ENCODE measurements at regions not wholly inside any gene's neighbourhood (a gene's known extent, or its start where the extent isn't known, plus 50 kb on each side); places are given as distances from the start of the nearest gene placed in this dataset.

DNA sequence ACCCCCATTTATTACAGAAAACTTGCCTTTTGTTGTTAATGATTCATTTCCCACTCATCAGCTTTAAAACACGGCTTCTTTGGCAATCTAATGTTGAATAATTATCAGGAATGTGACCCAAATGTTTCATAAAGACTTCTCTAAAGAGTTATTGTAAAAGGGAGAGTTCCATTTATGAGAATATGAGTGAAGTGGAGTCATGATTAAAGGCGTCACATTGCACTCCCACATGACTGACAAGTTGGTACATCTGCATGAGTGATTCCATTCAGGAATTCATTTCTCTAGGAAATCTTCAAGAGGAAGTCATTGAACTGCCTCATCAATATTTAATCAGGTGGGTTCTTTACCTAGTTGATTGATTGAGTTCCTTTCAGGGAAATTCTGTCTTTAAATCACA lies 184.8 kb downstream of the LNPK start:
- H3K9ac ChIP-seq (replicated peaks; ENCODE audit: extremely low read depth, insufficient read depth, low read length), result no peak overlapping the region
- no peaks in the 10 kb centered on the region for H4K20me1 ChIP-seq (replicated peaks; ENCODE audit: control insufficient read depth, extremely low read depth, insufficient read depth, low read length)
- H3K9me1 ChIP-seq (replicated peaks; ENCODE audit: control insufficient read depth, extremely low read depth, insufficient read depth, low read length), result no peaks in the 10 kb centered on the region
- POLR2A ChIA-PET, result no interaction called here
- no peak overlapping the region for H2AFZ ChIP-seq (ENCODE audit: low read depth, low read length)
- no peaks in the 10 kb centered on the region for H3K27me3 ChIP-seq (ENCODE audit: control insufficient read depth in 2 of 2, insufficient read depth in 2 of 2, low read length in 2 of 2)
- dilution Hi-C loops (cut with MboI; ENCODE audit: extremely low pct_ligation_motif_present, low sequenced_read_pairs) (no loop called here), intact Hi-C loops (cut with micrococcal nuclease) (no loop called here)
- no peak overlapping the region for H3K4me2 ChIP-seq (ENCODE audit: insufficient read depth, low read length)
- no peaks in the 10 kb centered on the region for H3K9me3 ChIP-seq (replicated peaks; ENCODE audit: control insufficient read depth, insufficient read depth, low read length)
- DNase-seq (ENCODE audit: low read depth, low spot score) (no peak), FAIRE-seq (no peak)
- no TSS peak for BruUV-seq (replicated peaks)
- no peaks in the 10 kb centered on the region for H3K4me1 ChIP-seq (ENCODE audit: control insufficient read depth, extremely low read depth, insufficient read depth, low read length)
- H3K36me3 ChIP-seq (ENCODE audit: control insufficient read depth in 2 of 2, extremely low read depth in 1 of 2, insufficient read depth in 2 of 2, low read length in 2 of 2), result no peaks in the 10 kb centered on the region
- H3K79me2 ChIP-seq (ENCODE audit: control insufficient read depth, insufficient read depth, low read length), result no peaks in the 10 kb centered on the region
- CTCF ChIA-PET, result no interaction called here
- no peak overlapping the region for H3K4me3 ChIP-seq (replicated peaks in 1 of 3; ENCODE audit: insufficient read depth in 1 of 3, low read depth in 1 of 3, low read length in 3 of 3)
- no peak overlapping the region for H3K27ac ChIP-seq (ENCODE audit: insufficient read depth, low read depth, low read length)
- TF ChIP-seq POLR2AphosphoS5 (IDR thresholded peaks at IDR 0.05; ENCODE audit: insufficient read depth, low read depth, low read length), result no peak
- TF ChIP-seq JUN (IDR thresholded peaks at IDR 0.05; ENCODE audit: borderline replicate concordance, insufficient read depth, insufficient read length, low read depth), result no peak
- no peak for TF ChIP-seq MYC (IDR thresholded peaks at IDR 0.05; ENCODE audit: low read depth, low read length)
- TF ChIP-seq, protein P1, sequence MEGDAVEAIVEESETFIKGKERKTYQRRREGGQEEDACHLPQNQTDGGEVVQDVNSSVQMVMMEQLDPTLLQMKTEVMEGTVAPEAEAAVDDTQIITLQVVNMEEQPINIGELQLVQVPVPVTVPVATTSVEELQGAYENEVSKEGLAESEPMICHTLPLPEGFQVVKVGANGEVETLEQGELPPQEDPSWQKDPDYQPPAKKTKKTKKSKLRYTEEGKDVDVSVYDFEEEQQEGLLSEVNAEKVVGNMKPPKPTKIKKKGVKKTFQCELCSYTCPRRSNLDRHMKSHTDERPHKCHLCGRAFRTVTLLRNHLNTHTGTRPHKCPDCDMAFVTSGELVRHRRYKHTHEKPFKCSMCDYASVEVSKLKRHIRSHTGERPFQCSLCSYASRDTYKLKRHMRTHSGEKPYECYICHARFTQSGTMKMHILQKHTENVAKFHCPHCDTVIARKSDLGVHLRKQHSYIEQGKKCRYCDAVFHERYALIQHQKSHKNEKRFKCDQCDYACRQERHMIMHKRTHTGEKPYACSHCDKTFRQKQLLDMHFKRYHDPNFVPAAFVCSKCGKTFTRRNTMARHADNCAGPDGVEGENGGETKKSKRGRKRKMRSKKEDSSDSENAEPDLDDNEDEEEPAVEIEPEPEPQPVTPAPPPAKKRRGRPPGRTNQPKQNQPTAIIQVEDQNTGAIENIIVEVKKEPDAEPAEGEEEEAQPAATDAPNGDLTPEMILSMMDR (IDR thresholded peaks at IDR 0.05; ENCODE audit: extremely low read depth in 1 of 2, insufficient read depth in 1 of 2, low read depth in 1 of 2, low read length in 2 of 2), result no peak
- no peak for TF ChIP-seq EZH2 (IDR thresholded peaks at IDR 0.05; ENCODE audit: borderline replicate concordance, low read depth, low read length, severe bottlenecking)
- no peak for TF ChIP-seq FOS (IDR thresholded peaks at IDR 0.05; ENCODE audit: borderline replicate concordance, insufficient read depth, low read length)
- no peak for TF ChIP-seq GATA2 (IDR thresholded peaks at IDR 0.05; ENCODE audit: insufficient read depth, insufficient read length, low read depth, low read length)
- TF ChIP-seq POLR2A (IDR thresholded peaks at IDR 0.05; ENCODE audit: low read depth, low read length), result no peak
- TF ChIP-seq, protein P2, sequence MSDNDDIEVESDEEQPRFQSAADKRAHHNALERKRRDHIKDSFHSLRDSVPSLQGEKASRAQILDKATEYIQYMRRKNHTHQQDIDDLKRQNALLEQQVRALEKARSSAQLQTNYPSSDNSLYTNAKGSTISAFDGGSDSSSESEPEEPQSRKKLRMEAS (IDR thresholded peaks at IDR 0.05; ENCODE audit: insufficient read depth, insufficient read length), result no peak

Measured in endothelial cell of umbilical vein (primary cell).